OCI-LY3 (cell line): ENCODE measurements at regions not wholly inside any gene's neighbourhood (a gene's known extent, or its start where the extent isn't known, plus 50 kb on each side); places are given as distances from the start of the nearest gene placed in this dataset.

Source experiments
- H2AFZ ChIP-seq: fragments of 200-600, 300-600 bp; shearing (Covaris generic); 2 replicates; pipeline ENCODE4 v1.6.0; 2014; ENCODE audit warnings: antibody characterized with exemption, low read depth, low read length
- H3K27ac ChIP-seq: fragments of 200-600, 300-600 bp; sonication (generic); 2 replicates; pipeline ENCODE4 v1.5.1; 2014; ENCODE audit warnings: mild to moderate bottlenecking, low read length, moderate library complexity, mixed read lengths
- H3K27me3 ChIP-seq: fragments of 200-600, 300-600 bp; sonication (generic); 2 replicates; pipeline ENCODE4 v1.6.1; 2014; ENCODE audit warnings: low read depth, low read length, mixed read lengths
- H3K36me3 ChIP-seq: fragments of 200-600, 300-600 bp; sonication (generic); replicated peaks from 2 replicates; pipeline ENCODE3; 2014; ENCODE audit warnings: low read depth, low read length, mixed read lengths
- H3K4me1 ChIP-seq: fragments of 300-600, 200-600 bp; sonication (generic); 2 replicates; pipeline ENCODE4 v1.6.1; 2014; ENCODE audit warnings: low read length, mixed read lengths
- H3K4me2 ChIP-seq: fragments of 200-600, 300-600 bp; sonication (generic); 2 replicates; pipeline ENCODE4 v1.6.1; 2014; ENCODE audit warnings: low read length, mixed read lengths
- H3K4me3 ChIP-seq: fragments of 300-600, 200-600 bp; sonication (generic); 2 replicates; pipeline ENCODE4 v1.5.1; 2014; ENCODE audit warnings: antibody characterized with exemption, mild to moderate bottlenecking, low read length, moderate library complexity
- H3K79me2 ChIP-seq: fragments of 300-600, 200-600 bp; shearing (Covaris generic); 2 replicates; pipeline ENCODE4 v1.6.1; 2014; ENCODE audit warnings: mild to moderate bottlenecking, low read length, mixed read lengths
- H3K9ac ChIP-seq: fragments of 300-600, 200-600 bp; shearing (Covaris generic); 2 replicates; pipeline ENCODE4 v1.6.0; 2014; ENCODE audit warnings: mild to moderate bottlenecking, low read length, moderate library complexity
- H3K9me3 ChIP-seq: fragments of 200-600, 300-600 bp; shearing (Covaris generic); 2 replicates; pipeline ENCODE4 v1.6.1; 2014; ENCODE audit warnings: low read length, mixed read lengths; ENCODE audit not compliant: insufficient read depth
- H4K20me1 ChIP-seq: fragments of 200-600, 300-600 bp; sonication (generic); 2 replicates; pipeline ENCODE4 v1.6.1; 2016; ENCODE audit warnings: low read length, mixed read lengths; ENCODE audit not compliant: insufficient read depth
- CTCF ChIP-seq: fragments of 200-600, 300-600 bp; sonication (generic); IDR thresholded peaks from 2 replicates; pipeline ENCODE4 v1.5.1; 2014; ENCODE audit warnings: antibody characterized with exemption, low read length, low read depth
- EZH2phosphoT487 ChIP-seq: fragments of 200-600 bp; shearing (Covaris generic); IDR thresholded peaks from 2 replicates; pipeline ENCODE4 v1.6.1; 2018; ENCODE audit warnings: antibody characterized with exemption, mixed run types, low read depth

GRCh38 chr1:208652296-208653160 is 408.3 kb upstream of the PLXNA2 start:
- H3K36me3 ChIP-seq, result no peaks in the 10 kb centered on the region
- H4K20me1 ChIP-seq, result no peaks in the 10 kb centered on the region
- peaks cover 64% of the 10 kb centered on the region for H3K27me3 ChIP-seq
- H3K4me1 ChIP-seq, result peaks cover 3% of the 10 kb centered on the region; the same call in 1 of the 2 replicates
- peak overlapping the region; percentile 36; the same call in 1 of the 2 replicates for H3K4me2 ChIP-seq
- H3K79me2 ChIP-seq, result no peaks in the 10 kb centered on the region
- no peak overlapping the region; the same call in 1 of the 2 replicates for H3K4me3 ChIP-seq
- TF ChIP-seq EZH2phosphoT487 (no peak), CTCF (peak; percentile 90)
- peak overlapping the region; percentile 69 for H2AFZ ChIP-seq
- H3K27ac ChIP-seq, result no peak overlapping the region
- H3K9ac ChIP-seq, result no peak overlapping the region
- H3K9me3 ChIP-seq, result no peaks in the 10 kb centered on the region

- Histone ChIP-seq H3K9me3 (no peaks in the 10 kb centered on the region), H3K36me3 (no peaks in the 10 kb centered on the region), H2AFZ (no peak overlapping the region), H3K27ac (no peak overlapping the region), H3K79me2 (no peaks in the 10 kb centered on the region), H3K9ac (no peak overlapping the region), H3K4me3 (no peak overlapping the region), H3K4me2 (no peak overlapping the region), H3K4me1 (peaks cover 3% of the 10 kb centered on the region; the same call in 1 of the 2 replicates), H3K27me3 (peaks cover 56% of the 10 kb centered on the region), H4K20me1 (no peaks in the 10 kb centered on the region)
- no peak for TF ChIP-seq EZH2phosphoT487
- no peak for TF ChIP-seq CTCF
Observed at GRCh38 chr1:208653426-208653825, 409.2 kb upstream of the PLXNA2 start.

- H4K20me1 ChIP-seq, result no peaks in the 10 kb centered on the region
- H3K9me3 ChIP-seq, result no peaks in the 10 kb centered on the region
- H3K27me3 ChIP-seq, result peaks cover 48% of the 10 kb centered on the region
- H3K36me3 ChIP-seq, result no peaks in the 10 kb centered on the region
- TF ChIP-seq CTCF (peak; percentile 83), EZH2phosphoT487 (no peak)
- no peak overlapping the region for H3K27ac ChIP-seq
- H3K9ac ChIP-seq, result no peak overlapping the region
- no peak overlapping the region for H2AFZ ChIP-seq
- H3K4me1 ChIP-seq, result peaks cover 3% of the 10 kb centered on the region; the same call in 1 of the 2 replicates
- no peak overlapping the region for H3K4me2 ChIP-seq
- H3K4me3 ChIP-seq, result no peak overlapping the region
- no peaks in the 10 kb centered on the region for H3K79me2 ChIP-seq
Observed at GRCh38 chr1:208654241-208654640, 410.1 kb upstream of the PLXNA2 start.

GRCh38 chr1:208665936-208666335 is 421.8 kb upstream of the PLXNA2 start:
- H3K4me1 ChIP-seq, result no peaks in the 10 kb centered on the region
- no peaks in the 10 kb centered on the region for H4K20me1 ChIP-seq
- H3K9me3 ChIP-seq, result no peaks in the 10 kb centered on the region
- TF ChIP-seq CTCF (no peak), EZH2phosphoT487 (no peak)
- H3K36me3 ChIP-seq, result no peaks in the 10 kb centered on the region
- no peak overlapping the region for H2AFZ ChIP-seq
- no peak overlapping the region for H3K4me3 ChIP-seq
- H3K4me2 ChIP-seq, result no peak overlapping the region
- H3K79me2 ChIP-seq, result no peaks in the 10 kb centered on the region
- no peak overlapping the region for H3K9ac ChIP-seq
- H3K27ac ChIP-seq, result no peak overlapping the region
- peaks cover 44% of the 10 kb centered on the region for H3K27me3 ChIP-seq
